ENCODE measurements at regions not wholly inside any gene's neighbourhood (a gene's known extent, or its start where the extent isn't known, plus 50 kb on each side); places are given as distances from the start of the nearest gene placed in this dataset.

- ATAC-seq = no peak
These were observed 298.1 kb downstream of the TGFB2 start for GRCh38 chr1:218643281-218643680.

- no peak for ATAC-seq
These were observed 298.8 kb downstream of the TGFB2 start for GRCh38 chr1:218643926-218644325.

GRCh38 chr1:218646288-218646687 lies 301.2 kb downstream of the TGFB2 start:
- no peak for ATAC-seq

GRCh38 chr1:218656301-218657037 lies 311.3 kb downstream of the TGFB2 start:
- no peak for ATAC-seq

- ATAC-seq = no peak
These were observed 313.1 kb downstream of the TGFB2 start for GRCh38 chr1:218658269-218658668.

GRCh38 chr1:218658899-218659298 lies 313.8 kb downstream of the TGFB2 start:
- ATAC-seq = no peak

- no peak for ATAC-seq
These were observed 315.0 kb downstream of the TGFB2 start for GRCh38 chr1:218659911-218660677.

GRCh38 chr1:218660678-218661053 lies 315.5 kb downstream of the TGFB2 start:
- no peak for ATAC-seq

- no peak for ATAC-seq
These were observed 316.3 kb downstream of the TGFB2 start for GRCh38 chr1:218661411-218661810.

- no peak for ATAC-seq
These were observed 319.4 kb downstream of the TGFB2 start for GRCh38 chr1:218664385-218665170.

GRCh38 chr1:218665221-218665620 lies 320.1 kb downstream of the TGFB2 start:
- no peak for ATAC-seq

GRCh38 chr1:218666263-218666662 lies 321.1 kb downstream of the TGFB2 start:
- no peak for ATAC-seq

GRCh38 chr1:218667781-218668516 lies 322.8 kb downstream of the TGFB2 start:
- no peak for ATAC-seq

- ATAC-seq = no peak
These were observed 324.3 kb downstream of the TGFB2 start for GRCh38 chr1:218669431-218669830.

GRCh38 chr1:218670875-218671274 lies 325.7 kb downstream of the TGFB2 start:
- no peak for ATAC-seq

GRCh38 chr1:218671573-218671972 lies 326.4 kb downstream of the TGFB2 start:
- ATAC-seq = no peak

GRCh38 chr1:218673170-218673569 lies 328.0 kb downstream of the TGFB2 start:
- ATAC-seq = no peak

GRCh38 chr1:218674280-218674773 lies 329.2 kb downstream of the TGFB2 start:
- ATAC-seq = no peak

- ATAC-seq = no peak
These were observed 331.9 kb downstream of the TGFB2 start for GRCh38 chr1:218677026-218677425.

GRCh38 chr1:218679391-218679790 lies 334.3 kb downstream of the TGFB2 start:
- no peak for ATAC-seq

- ATAC-seq = no peak
These were observed 335.0 kb downstream of the TGFB2 start for GRCh38 chr1:218679988-218680748.

- no peak for ATAC-seq
These were observed 338.1 kb downstream of the TGFB2 start for GRCh38 chr1:218683242-218683641.

Measured in activated CD4-positive, CD25-positive, alpha-beta regulatory T cell treated with anti-CD3 and anti-CD28 coated beads, Interleukin-2, amount 50 U/mL, for 24 hours (primary cell).